ENCODE measurements at regions not wholly inside any gene's neighbourhood (a gene's known extent, or its start where the extent isn't known, plus 50 kb on each side); places are given as distances from the start of the nearest gene placed in this dataset.
"Not testable (repeated sequence)": the region's sequence is repeated elsewhere in the genome, so short reads cannot be mapped to it uniquely, and the experiment has no call there.

DNA sequence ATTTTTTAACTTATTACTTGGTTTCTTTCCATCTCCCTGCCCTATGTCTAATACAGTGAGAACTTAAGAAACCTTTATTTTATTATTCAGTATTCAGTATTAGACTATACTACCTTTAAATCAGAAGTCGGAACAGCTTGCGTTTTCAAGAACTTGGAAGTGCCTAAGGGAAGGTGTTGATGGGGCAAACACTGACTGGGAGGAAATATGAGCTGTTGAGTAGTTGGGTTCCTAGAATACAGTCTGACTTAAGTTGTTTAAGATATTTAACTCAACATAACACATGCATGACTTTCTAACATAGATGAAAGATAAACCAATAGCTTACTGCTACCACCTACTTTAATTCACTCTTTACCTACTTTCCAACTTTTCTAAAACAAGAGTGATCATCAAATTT lies 1048.1 kb downstream of the ROBO2 start:
- no peak for DNase-seq

DNA sequence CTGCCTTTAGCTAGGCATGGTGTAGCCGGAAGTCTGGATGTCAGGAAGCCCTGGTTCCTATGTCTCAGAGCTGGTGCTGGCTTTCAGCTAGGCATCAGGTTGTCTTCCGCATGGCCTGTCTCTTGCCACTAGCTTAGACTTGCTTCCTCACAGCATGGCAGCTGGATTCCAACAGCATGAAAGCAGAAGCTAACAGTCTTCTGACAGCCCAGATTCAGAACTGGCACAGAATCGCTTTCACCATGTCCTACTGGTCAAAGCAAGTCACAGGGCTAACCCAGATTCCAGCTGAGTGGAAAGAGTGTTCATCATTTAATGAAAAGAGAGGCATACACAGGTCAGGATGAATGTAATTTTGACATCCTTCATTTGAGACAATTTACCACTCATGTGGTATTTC lies 1050.5 kb downstream of the ROBO2 start:
- DNase-seq, result no peak

DNA sequence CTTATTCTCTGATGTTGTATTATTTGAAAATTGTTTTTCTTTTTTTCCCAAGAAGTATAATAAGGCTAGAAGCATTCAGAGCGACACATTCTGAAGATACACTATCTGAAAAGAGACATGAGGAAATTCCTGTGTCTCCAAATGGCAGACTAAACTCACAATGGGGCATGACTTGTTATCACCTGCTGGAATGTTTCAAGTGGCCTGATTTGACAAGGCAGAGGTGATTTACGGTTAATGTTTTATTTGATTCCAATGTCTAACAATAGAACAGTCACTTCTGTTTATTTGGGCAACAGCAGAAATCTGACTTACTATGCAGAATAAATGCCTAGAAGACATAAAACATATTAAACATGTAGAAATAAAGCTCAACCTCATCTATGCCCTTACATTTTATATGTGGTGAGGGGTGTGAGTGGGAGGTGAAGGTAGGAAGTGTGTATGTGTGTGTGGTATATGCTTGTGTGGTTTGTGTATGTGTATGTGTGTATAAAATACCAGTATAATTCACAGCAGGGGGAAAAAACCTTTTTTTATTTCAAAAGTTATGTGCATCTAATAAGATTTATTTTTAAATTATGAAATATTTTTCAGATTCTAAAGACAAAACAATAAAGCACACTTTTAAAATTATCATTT lies 1051.7 kb downstream of the ROBO2 start:
- no peak for DNase-seq

DNA sequence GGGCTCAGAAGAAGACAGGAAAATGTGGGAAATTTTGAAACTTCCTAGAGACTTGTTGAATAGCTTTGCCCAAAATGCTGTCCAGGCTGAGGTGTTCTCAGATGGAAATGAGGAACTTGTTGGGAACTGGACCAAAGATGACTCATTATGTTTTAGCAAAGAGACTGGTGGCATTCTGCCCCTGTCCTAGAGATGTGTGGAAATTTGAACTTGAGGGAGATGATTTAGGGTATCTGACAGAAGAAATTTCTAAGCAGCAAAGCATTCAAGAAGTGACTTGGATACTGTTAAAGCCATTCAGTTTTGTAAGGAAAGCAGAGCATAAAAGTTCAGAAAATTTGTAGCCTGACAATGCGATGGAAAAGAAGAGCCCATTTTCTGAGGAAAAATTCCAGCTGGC lies 1052.7 kb downstream of the ROBO2 start:
- DNase-seq, result not testable (repeated sequence)

DNA sequence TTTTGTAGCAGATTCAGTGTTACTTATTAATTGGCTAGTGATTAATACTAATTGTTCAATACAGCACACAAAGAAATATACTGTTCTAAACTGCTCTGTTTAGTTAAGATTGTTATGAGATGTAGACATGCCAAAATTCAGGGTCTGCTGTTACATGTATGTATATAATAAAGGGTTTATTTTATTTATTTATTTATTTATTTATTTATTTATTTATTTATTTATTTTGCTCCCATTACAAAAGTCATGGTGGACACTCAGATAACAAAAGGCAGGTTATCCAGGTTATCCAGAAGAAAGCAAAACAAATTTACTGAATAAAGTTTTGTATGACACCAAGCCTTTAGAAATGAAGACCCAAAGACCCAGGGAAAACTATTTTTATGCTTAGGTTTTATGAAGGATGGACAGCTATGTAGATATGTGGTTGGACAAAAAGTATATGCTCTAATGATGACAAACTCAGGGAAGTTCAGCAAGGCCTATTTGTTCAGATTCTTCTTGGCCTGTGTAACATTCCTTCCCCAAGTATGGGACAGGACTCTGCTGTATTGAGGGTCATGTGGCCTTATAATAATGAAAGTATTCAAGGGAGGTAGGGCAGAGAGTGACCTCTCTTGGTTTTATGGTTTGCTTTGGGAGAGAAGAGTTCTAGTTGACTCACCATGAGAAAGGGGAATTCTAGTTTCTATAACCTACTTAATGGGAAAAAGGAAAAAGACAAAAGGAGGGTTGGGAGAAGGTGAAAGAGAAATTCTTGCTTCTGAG lies 1056.8 kb downstream of the ROBO2 start:
- no peak for DNase-seq

DNA sequence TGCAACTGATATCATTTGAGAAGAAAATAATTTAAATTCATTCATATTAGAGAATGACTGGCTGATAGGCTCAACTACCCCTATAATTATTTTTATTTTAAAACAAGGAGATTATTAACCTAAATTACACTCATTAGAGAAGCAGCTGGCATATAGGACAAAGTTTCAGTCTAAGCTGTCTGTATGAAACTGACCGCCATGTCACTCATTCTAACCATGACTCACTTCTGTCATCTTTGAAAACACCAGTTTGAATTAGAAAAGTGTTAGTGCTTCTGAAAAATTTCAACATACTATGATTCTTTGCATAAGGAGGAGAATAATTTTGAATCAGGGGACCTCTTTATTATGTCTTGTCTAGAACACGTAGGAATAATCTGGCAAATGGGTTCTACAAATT lies 1058.5 kb downstream of the ROBO2 start:
- no peak for DNase-seq

DNA sequence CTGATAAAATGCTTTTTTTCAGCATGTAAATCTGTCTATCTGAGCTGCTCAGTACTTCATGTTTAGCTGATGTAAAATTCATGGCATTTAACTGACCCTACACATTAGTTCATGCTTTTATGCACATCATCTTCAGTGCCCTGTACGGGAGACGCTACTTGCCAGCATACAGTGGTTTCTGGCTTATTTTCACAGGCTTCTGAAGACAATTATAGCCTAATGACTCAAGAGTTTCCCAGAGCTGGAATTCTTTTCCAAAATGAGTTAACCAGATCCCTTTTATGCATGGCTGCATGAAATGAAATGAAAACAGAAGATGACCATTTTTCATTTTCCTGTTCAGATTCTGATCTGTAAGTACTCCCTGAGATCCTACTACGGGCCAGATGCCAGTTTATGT lies 1061.5 kb downstream of the ROBO2 start:
- DNase-seq, result no peak

DNA sequence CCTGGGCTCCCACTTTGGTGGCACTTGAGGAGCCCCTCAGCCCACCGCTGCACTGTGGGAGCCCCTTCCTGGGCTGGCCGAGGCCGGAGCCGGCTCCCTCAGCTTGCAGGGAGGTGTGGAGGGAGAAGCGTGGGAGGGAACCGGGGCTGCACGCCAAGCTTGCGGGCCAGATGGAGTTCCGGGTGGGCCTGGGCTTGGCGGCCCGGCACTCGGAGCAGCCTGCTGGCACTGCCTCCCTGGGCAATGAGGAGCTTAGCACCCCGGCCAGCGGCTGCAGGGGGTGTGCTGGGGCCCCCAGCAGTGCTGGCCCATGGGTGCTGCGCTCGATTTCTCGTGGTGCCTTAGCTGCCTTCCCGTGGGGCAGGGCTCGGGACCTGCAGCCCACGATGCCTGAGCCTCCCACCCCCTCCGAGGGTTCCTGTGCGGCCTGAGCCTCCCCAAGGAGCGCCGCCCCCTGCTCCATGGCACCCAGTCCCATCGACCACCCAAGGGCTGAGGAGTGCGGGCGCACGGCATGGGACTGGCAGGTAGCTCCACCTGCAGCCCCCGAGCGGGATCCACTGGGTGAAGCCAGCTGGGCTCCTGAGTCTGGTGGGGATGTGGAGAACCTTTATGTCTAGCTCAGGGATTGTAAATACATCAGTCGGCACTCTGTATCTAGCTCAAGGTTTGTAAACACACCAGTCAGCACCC lies 1068.5 kb downstream of the ROBO2 start:
- DNase-seq, result not testable (repeated sequence)

DNA sequence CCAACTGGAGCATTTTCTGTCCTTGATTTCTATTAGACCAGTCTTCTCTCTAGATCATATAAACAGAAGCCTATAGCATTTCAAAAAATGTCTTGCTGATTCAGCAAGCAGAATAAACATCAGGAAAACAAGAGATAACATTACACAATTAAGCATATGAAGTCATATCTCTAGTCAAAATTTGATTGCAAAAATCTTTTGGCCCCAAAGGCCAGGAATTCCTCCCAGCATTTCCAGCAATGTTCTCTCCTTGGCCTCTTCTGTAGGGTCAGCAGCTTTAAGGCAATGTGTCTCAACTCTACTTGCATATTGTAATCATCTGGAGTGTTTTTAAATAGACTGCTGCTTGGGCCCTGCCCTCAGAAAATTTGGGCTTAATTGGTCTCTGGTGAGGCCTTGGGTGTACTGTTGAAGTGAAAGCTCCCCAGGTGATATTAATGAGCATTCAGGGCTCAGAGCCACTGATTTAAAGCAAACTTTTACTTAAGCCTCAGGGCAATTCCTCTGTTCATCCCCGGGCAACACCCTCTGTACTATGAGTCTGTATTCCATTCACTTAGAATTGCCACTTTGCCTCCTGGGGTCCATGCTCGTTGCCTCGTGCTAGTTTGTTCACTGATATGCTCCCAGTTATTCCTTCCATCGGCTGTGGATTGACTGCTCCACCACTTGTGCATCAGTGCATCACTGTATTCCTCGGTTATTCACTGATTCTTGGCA lies 1072.6 kb downstream of the ROBO2 start:
- DNase-seq, result no peak

DNA sequence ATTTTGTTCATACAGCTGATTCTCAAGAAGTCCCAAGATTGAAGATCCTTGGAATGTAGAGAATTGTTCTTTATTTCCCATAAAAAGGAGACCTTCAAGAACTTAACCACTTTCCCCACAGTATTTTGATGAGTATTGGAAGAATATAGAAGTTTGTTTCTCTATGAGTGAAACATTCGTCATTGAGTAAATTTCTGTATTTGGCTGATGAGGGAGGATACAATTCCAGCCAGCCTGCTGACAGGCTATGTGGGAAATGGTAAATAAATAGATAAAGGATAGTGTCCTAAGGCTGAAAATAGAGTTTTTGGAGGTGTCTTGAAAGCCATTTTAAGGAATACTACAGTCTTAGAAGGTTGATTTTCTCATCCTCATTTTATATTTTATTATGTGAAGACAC lies 1076.1 kb downstream of the ROBO2 start:
- no peak for DNase-seq

DNA sequence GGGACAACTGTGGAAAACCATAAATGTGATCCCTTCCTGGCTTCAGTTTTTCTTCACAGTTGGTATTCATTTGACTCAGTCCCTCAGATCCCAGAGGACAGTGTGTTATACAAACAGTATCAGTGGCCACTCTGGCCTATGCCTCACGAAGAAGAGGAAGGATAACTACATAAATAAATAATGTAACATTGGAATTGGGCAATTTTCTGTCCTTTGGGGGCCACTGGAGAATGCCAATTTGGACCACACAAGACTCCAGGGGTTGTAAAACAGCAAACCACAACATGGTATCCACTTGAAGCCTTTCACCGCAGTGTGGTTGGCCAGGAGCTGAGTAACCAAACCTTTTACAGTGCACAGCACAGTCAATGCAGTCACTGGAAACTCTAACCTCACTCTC lies 1077.0 kb downstream of the ROBO2 start:
- DNase-seq, result no peak

DNA sequence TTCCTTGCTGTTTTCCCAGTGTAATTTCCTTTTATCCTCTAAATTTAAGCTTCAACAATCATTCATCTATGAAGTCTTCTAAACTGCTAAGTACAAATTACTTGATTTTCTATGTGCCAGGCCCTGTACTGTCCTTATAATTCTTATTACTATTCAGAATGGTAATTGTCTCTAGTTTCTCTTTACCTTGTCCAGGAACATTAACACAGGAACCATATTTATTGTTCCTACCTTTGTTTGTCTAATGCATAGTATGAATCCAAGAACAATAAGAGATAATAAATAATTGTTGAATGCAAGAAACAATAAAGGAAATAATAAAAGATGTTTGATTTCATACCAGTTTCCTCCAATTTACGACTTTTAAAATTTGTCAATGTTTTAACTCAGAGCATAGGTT lies 1083.2 kb downstream of the ROBO2 start:
- DNase-seq, result no peak

DNA sequence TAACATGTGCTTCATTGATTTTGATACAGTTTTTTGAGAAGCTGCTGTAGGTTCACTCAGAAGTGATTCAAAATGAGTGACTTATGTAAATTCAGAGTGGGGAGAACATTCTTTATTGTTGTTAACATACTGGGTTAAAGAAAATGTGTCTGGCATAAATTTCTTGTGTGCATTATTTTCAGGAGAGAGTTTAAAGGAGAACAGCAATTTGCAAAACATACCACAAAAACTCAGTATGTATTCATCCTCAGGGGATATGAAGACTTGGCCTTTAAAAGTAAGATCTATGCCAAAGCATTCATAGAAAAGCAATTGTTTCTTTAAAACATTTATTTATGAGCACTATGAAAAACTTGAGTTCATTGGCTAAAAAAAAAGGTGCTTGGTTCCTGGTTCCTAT lies 1089.8 kb downstream of the ROBO2 start:
- DNase-seq, result no peak

DNA sequence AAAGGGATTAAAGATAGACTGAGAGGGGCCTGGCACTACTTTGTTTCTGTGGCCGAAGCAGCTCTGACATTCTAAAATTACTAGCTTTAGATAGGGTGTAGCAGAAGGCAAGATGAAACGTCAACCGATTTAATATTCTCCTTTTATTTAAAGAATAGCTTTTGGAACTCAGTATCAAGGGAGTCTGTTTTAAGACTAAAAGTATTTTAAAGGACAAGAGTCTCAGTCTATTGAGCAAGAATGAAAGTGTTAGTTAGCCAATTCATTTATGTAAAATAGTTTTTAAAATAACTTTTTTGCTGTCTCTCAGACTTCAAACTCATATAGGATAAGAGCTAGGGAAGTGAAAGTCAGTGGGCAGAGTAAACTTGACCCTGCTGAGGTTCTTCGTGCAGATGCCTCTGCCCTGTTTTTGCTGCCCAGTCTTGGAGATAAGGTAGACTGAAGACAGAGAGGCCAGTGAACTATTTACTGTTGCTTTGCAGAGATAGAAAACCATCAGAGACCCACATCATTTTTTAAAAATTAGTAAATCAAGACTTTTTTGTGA lies 1090.9 kb downstream of the ROBO2 start:
- DNase-seq, result no peak

DNA sequence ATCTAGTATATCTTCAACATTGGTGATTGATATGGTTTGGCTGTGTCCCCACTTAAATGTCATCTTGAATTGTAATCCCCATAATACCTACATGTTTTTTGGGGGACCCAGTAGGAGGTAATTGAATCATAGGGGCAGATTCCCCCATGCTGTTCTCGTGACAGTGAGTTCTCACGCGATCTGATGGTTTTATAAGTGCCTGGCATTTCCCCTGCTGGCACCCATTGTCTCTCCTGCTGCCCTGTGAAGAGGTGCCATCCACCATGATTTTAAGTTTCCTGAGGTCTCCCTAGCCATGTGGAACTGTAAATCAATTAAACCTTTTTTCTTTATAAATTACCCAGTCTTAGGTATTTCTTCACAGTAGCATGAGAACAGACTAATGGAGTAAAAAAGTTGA lies 1094.6 kb downstream of the ROBO2 start:
- no peak for DNase-seq

DNA sequence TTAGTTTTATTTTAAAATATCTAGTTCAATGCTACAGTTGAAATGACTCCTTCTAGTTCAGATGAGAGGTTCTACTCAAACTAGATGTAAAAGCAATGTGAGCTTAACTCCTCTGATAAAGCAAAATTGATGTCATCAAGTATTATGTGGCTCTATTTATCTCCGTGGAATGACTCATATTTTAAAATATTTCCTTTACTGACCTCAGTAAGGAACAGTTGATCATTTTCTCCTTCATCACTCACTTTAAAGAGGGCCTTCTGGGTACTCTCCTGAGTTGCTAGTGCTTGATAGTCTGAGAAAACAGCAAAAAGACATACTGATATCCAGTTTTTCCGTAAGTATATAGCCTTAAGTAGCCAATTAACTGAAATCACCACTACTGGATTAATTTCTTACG lies 1099.3 kb downstream of the ROBO2 start:
- DNase-seq, result no peak

DNA sequence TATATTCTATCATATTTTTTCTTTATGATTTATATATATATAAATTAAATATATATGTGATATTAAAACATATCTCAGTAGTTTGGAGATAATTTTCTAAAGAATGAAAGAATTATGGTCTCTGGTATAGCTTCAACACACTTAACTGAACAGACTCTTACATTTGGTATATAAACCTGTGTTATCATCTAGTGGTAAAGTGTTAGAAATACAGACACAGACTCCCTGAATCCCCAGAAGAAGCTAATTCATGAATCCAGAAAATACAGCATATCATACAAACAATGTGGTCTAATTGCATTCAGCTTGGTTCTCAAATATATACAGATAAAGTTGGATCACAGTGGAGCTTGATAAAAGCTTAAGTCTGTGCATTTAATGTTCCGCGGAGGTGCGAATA lies 1100.4 kb downstream of the ROBO2 start:
- no peak for DNase-seq

DNA sequence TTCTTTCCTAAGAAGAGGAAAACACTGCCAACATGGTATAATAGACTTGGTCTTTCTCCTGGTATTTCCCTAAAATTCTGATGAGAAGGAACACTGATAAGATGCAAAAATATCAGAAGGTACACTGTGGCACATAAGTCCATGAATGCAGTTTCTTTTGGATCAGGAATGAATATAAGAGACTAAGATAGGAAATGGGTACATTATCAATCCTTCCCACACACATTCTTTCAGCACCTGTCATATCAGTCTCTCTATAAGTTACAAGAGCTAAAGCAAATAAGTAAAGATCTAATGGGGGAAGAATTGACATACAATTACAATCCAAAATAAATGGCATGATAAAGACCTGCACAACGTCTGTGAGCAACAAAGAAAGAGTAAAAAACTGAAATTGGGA lies 1101.0 kb downstream of the ROBO2 start:
- no peak for DNase-seq

DNA sequence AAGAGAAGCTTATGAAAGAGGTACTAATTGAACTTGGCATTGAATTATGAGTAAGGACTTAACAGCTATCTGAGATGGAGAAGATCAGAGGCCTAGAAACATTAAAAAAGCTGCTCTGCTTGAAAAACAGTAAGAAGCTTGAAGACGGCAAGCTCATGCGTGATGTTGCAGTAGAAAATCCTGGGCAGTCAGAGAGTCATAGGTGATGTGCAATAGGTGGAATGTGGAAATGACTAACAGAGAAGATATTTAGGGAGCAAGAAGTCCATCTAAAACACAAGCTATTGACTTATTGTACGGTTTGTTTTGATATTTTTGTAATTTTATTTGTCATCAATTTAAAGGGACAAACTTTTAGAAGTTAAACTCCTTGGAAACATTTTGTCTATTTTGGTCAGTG lies 1101.4 kb downstream of the ROBO2 start:
- DNase-seq, result no peak

DNA sequence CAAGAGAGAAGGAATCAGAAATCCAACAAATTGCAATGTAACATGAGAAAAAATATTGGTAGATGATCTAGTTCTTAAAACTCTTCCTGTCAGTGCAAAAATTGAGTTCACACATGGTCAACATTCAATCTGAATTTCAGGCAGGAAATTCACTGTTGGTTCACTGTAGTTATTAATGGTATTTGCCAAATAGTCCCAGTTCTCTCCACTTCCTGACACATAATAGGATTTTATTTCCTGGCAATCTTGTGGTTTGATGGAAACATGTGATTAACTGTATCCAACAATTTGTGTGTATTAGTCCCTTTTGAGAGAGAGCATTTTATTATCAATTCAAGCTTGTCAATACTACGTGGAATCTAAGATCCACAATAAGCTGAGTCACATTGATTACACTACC lies 1103.1 kb downstream of the ROBO2 start:
- DNase-seq, result no peak

DNA sequence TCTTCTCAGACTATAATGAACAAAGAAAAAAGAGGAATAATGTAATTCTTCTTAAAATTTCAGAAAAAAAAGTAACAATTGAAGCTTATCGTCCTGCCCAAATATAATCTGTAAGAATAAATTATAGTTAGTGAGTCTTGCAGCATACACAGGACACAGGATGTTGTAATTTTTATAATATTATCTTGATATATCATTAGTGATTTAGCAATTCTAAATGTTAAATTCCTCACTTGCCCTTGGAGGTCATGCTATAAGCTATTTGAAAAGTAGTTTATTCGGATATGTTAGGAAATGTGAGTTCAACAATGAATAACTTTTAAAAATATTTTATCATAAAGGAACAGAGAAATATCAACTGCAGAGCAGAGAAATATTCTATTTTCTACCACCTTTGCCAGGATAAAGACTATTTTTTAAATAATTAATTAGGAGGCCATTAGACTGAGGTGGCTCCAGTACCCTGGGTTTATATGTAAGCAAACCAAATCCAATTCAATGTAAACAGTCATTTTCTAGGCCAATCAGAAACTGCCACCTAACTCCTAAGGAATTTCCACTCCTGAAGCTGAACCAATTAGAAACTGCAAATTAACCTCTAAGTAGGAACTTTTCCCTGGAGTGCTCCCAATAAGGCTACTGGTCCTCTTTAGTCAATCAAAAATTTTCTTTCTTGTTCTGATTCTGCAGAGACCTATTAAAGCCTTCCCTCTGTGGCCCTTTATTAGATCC lies 1109.3 kb downstream of the ROBO2 start:
- no peak for DNase-seq

DNA sequence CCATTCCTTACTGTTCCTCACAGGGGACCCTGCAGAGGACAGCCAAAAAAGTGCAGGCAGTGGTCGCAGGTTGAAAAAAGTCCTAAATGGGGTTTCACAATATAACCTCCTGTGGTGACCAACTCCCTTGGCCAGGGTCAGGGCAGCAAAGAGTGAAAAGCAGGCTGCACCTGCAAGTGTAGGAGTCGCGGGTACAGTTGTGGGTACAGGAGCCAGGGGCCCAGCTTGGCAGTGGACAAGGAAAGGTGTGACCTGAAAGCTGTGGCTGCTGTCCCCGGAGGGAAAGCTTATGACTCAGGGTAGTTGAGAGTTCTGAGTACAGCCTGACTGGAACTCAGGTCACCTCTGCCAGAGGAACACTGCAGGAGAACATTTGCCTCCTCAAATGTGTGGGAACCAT lies 1114.1 kb downstream of the ROBO2 start:
- no peak for DNase-seq

Data from C1 segment of cervical spinal cord (tissue), 14 donors.